ENCODE measurements at regions not wholly inside any gene's neighbourhood (a gene's known extent, or its start where the extent isn't known, plus 50 kb on each side); places are given as distances from the start of the nearest gene placed in this dataset.

GRCh38 chr14:80146941-80147340 is 64.4 kb downstream of the DIO2 start:
- DNase-seq = no peak
- Mint-ChIP-seq H3K27ac (no peak overlapping the region), H3K27me3 (no peaks in the 10 kb centered on the region), H3K36me3 (no peaks in the 10 kb centered on the region), H3K4me1 (no peaks in the 10 kb centered on the region), H3K4me3 (no peak overlapping the region), H3K9me3 (peaks cover 0 to 7% (median 3%) of the 10 kb centered on the region in 5 donors)
- Histone ChIP-seq H3K4me1 (ENCODE audit: insufficient read depth, low read length) (no peaks in the 10 kb centered on the region), H3K9me3 (ENCODE audit: low read length) (no peaks in the 10 kb centered on the region), H3K27ac (ENCODE audit: low read depth, low read length) (no peak overlapping the region), H3K36me3 (ENCODE audit: insufficient read depth, low read length) (no peaks in the 10 kb centered on the region), H3K4me3 (ENCODE audit: low read length) (no peak overlapping the region), H3K27me3 (ENCODE audit: insufficient read depth, low read length, poor library complexity, severe bottlenecking) (no peaks in the 10 kb centered on the region)
- ChIA-PET CTCF (no interaction called here), POLR2A (no interaction called here)

GRCh38 chr14:80136358-80136757 is 74.9 kb downstream of the DIO2 start:
- no peak overlapping the region for H3K27ac Mint-ChIP-seq
- no peak overlapping the region for H3K4me3 ChIP-seq (ENCODE audit: low read length)
- H3K9me3 Mint-ChIP-seq = peaks cover 10 to 31% (median 25%) of the 10 kb centered on the region in 5 donors
- H3K4me1 ChIP-seq (ENCODE audit: insufficient read depth, low read length) = no peaks in the 10 kb centered on the region
- no peaks in the 10 kb centered on the region for H3K9me3 ChIP-seq (ENCODE audit: low read length)
- H3K27me3 ChIP-seq (ENCODE audit: insufficient read depth, low read length, poor library complexity, severe bottlenecking) = no peaks in the 10 kb centered on the region
- H3K36me3 Mint-ChIP-seq = peaks cover 0 to 1% (median 0%) of the 10 kb centered on the region in 3 donors
- ChIA-PET POLR2A (no interaction called here), CTCF (no interaction called here)
- H3K36me3 ChIP-seq (ENCODE audit: insufficient read depth, low read length) = no peaks in the 10 kb centered on the region
- no peak overlapping the region for H3K27ac ChIP-seq (ENCODE audit: low read depth, low read length)
- H3K27me3 Mint-ChIP-seq = peaks cover 0 to 1% of the 10 kb centered on the region in 2 donors
- H3K4me3 Mint-ChIP-seq = no peak overlapping the region
- no peaks in the 10 kb centered on the region for H3K4me1 Mint-ChIP-seq
- no peak for DNase-seq

- ChIA-PET CTCF (no interaction called here), POLR2A (no interaction called here)
- H3K36me3 ChIP-seq (ENCODE audit: insufficient read depth, low read length) = no peaks in the 10 kb centered on the region
- H3K9me3 ChIP-seq (ENCODE audit: low read length) = no peaks in the 10 kb centered on the region
- no peak overlapping the region for H3K27ac ChIP-seq (ENCODE audit: low read depth, low read length)
- no peaks in the 10 kb centered on the region for H3K4me1 ChIP-seq (ENCODE audit: insufficient read depth, low read length)
- no peaks in the 10 kb centered on the region for H3K27me3 ChIP-seq (ENCODE audit: insufficient read depth, low read length, poor library complexity, severe bottlenecking)
- peaks cover 10 to 31% (median 24%) of the 10 kb centered on the region in 5 donors for H3K9me3 Mint-ChIP-seq
- no peak overlapping the region for H3K4me3 ChIP-seq (ENCODE audit: low read length)
- H3K4me1 Mint-ChIP-seq = no peaks in the 10 kb centered on the region
- no peaks in the 10 kb centered on the region for H3K27me3 Mint-ChIP-seq
- H3K36me3 Mint-ChIP-seq = peaks cover 0 to 1% (median 0%) of the 10 kb centered on the region in 3 donors
- no peak for DNase-seq
- H3K4me3 Mint-ChIP-seq = no peak overlapping the region
- no peak overlapping the region for H3K27ac Mint-ChIP-seq
Measured at GRCh38 chr14:80135305-80136088, 75.8 kb downstream of the DIO2 start.

- H3K4me1 ChIP-seq (ENCODE audit: insufficient read depth, low read length) = no peaks in the 10 kb centered on the region
- H3K9me3 ChIP-seq (ENCODE audit: low read length) = no peaks in the 10 kb centered on the region
- no peaks in the 10 kb centered on the region for H3K27me3 ChIP-seq (ENCODE audit: insufficient read depth, low read length, poor library complexity, severe bottlenecking)
- Mint-ChIP-seq H3K36me3 (peaks cover 0 to 1% (median 0%) of the 10 kb centered on the region in 3 donors), H3K9me3 (peaks cover 10 to 31% (median 19%) of the 10 kb centered on the region in 5 donors), H3K4me1 (no peaks in the 10 kb centered on the region), H3K4me3 (no peak overlapping the region), H3K27ac (no peak overlapping the region), H3K27me3 (no peaks in the 10 kb centered on the region)
- H3K4me3 ChIP-seq (ENCODE audit: low read length) = no peak overlapping the region
- ChIA-PET CTCF (no interaction called here), POLR2A (no interaction called here)
- H3K27ac ChIP-seq (ENCODE audit: low read depth, low read length) = no peak overlapping the region
- DNase-seq = no peak
- no peaks in the 10 kb centered on the region for H3K36me3 ChIP-seq (ENCODE audit: insufficient read depth, low read length)
Measured at GRCh38 chr14:80134321-80134720, 77.0 kb downstream of the DIO2 start.

GRCh38 chr14:80133457-80133856 is 77.8 kb downstream of the DIO2 start:
- CTCF ChIA-PET = no interaction called here
- POLR2A ChIA-PET = no interaction called here

GRCh38 chr14:80127466-80127865 is 83.8 kb downstream of the DIO2 start:
- Histone ChIP-seq H3K4me3 (ENCODE audit: low read length) (no peak overlapping the region), H3K36me3 (ENCODE audit: insufficient read depth, low read length) (no peaks in the 10 kb centered on the region), H3K9me3 (ENCODE audit: low read length) (no peaks in the 10 kb centered on the region), H3K27ac (ENCODE audit: low read depth, low read length) (no peak overlapping the region), H3K27me3 (ENCODE audit: insufficient read depth, low read length, poor library complexity, severe bottlenecking) (no peaks in the 10 kb centered on the region), H3K4me1 (ENCODE audit: insufficient read depth, low read length) (no peaks in the 10 kb centered on the region)
- DNase-seq = no peak
- Mint-ChIP-seq H3K36me3 (no peaks in the 10 kb centered on the region), H3K4me3 (no peak overlapping the region), H3K27me3 (no peaks in the 10 kb centered on the region), H3K27ac (no peak overlapping the region), H3K9me3 (peaks cover 2 to 13% (median 9%) of the 10 kb centered on the region in 5 donors), H3K4me1 (no peaks in the 10 kb centered on the region)
- POLR2A ChIA-PET = no interaction called here
- CTCF ChIA-PET = no interaction called here

More at GRCh38 chr14:80133457-80133856, 77.8 kb downstream of the DIO2 start:
- no peaks in the 10 kb centered on the region for H3K27me3 Mint-ChIP-seq
- H3K36me3 Mint-ChIP-seq = peaks cover 0 to 1% (median 0%) of the 10 kb centered on the region in 3 donors
- no peaks in the 10 kb centered on the region for H3K4me1 Mint-ChIP-seq
- peaks cover 10 to 31% (median 19%) of the 10 kb centered on the region in 5 donors for H3K9me3 Mint-ChIP-seq
- H3K27ac Mint-ChIP-seq = no peak overlapping the region
- no peaks in the 10 kb centered on the region for H3K4me1 ChIP-seq (ENCODE audit: insufficient read depth, low read length)
- no peak overlapping the region for H3K4me3 Mint-ChIP-seq
- H3K36me3 ChIP-seq (ENCODE audit: insufficient read depth, low read length) = no peaks in the 10 kb centered on the region
- no peak overlapping the region for H3K4me3 ChIP-seq (ENCODE audit: low read length)
- no peaks in the 10 kb centered on the region for H3K9me3 ChIP-seq (ENCODE audit: low read length)
- DNase-seq = no peak
- no peak overlapping the region for H3K27ac ChIP-seq (ENCODE audit: low read depth, low read length)
- no peaks in the 10 kb centered on the region for H3K27me3 ChIP-seq (ENCODE audit: insufficient read depth, low read length, poor library complexity, severe bottlenecking)

- no peak for DNase-seq
- ChIA-PET POLR2A (no interaction called here), CTCF (no interaction called here)
- Histone ChIP-seq H3K4me1 (ENCODE audit: insufficient read depth, low read length) (no peaks in the 10 kb centered on the region), H3K27me3 (ENCODE audit: insufficient read depth, low read length, poor library complexity, severe bottlenecking) (no peaks in the 10 kb centered on the region), H3K27ac (ENCODE audit: low read depth, low read length) (no peak overlapping the region), H3K36me3 (ENCODE audit: insufficient read depth, low read length) (no peaks in the 10 kb centered on the region), H3K9me3 (ENCODE audit: low read length) (no peaks in the 10 kb centered on the region), H3K4me3 (ENCODE audit: low read length) (no peak overlapping the region)
- Mint-ChIP-seq H3K4me3 (no peak overlapping the region), H3K27me3 (no peaks in the 10 kb centered on the region), H3K9me3 (peaks cover 7 to 19% (median 15%) of the 10 kb centered on the region in 5 donors), H3K27ac (no peak overlapping the region), H3K36me3 (no peaks in the 10 kb centered on the region), H3K4me1 (no peaks in the 10 kb centered on the region)
Measured at GRCh38 chr14:80124794-80125193, 86.5 kb downstream of the DIO2 start.

GRCh38 chr14:80117876-80118275 is 93.4 kb downstream of the DIO2 start:
- H3K27ac ChIP-seq (ENCODE audit: low read depth, low read length) = no peak overlapping the region
- Mint-ChIP-seq H3K4me3 (no peak overlapping the region), H3K4me1 (no peaks in the 10 kb centered on the region), H3K9me3 (peaks cover 5 to 27% (median 8%) of the 10 kb centered on the region in 5 donors), H3K27ac (no peak overlapping the region), H3K36me3 (no peaks in the 10 kb centered on the region), H3K27me3 (no peaks in the 10 kb centered on the region)
- ChIA-PET CTCF (no interaction called here), POLR2A (no interaction called here)
- H3K36me3 ChIP-seq (ENCODE audit: insufficient read depth, low read length) = no peaks in the 10 kb centered on the region
- no peak overlapping the region for H3K4me3 ChIP-seq (ENCODE audit: low read length)
- H3K9me3 ChIP-seq (ENCODE audit: low read length) = no peaks in the 10 kb centered on the region
- DNase-seq = no peak
- no peaks in the 10 kb centered on the region for H3K4me1 ChIP-seq (ENCODE audit: insufficient read depth, low read length)
- H3K27me3 ChIP-seq (ENCODE audit: insufficient read depth, low read length, poor library complexity, severe bottlenecking) = no peaks in the 10 kb centered on the region

Data from CD8-positive, alpha-beta memory T cell (primary cell).